T1000 (cell line): ENCODE measurements at regions not wholly inside any gene's neighbourhood (a gene's known extent, or its start where the extent isn't known, plus 50 kb on each side); places are given as distances from the start of the nearest gene placed in this dataset.
"Not testable (repeated sequence)": the region's sequence is repeated elsewhere in the genome, so short reads cannot be mapped to it uniquely, and the experiment has no call there.

ENCODE experiments used
- DNase-seq: peaks from one replicate; lab custom pipeline; 2025; ENCODE audit warnings: mixed read lengths; lab: John Stamatoyannopoulos, UW

- DNase-seq = no peak
Observed at GRCh38 chr1:30148676-30149075, 574.7 kb downstream of the MATN1 start.

DNA sequence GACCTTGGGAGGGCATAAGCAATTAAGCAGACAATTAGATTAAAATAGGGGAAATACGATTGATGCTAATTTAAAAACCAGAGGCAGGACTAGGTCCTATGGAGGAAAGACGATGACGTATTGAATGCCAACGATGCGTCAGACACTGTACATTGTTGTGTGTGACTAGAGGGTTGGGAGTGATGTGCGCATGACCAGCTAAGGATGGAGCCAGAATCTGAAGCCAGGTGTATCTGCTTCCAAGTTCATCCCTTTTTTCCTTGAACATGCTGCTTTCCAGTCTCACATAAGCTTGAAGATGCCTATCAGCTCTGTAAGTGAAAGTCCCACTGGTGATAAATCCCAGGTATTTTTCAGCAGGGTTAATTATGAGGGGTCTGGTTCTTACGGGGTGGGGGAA is 576.2 kb downstream of the MATN1 start:
- no peak for DNase-seq

GRCh38 chr1:30146448-30146847 is 576.9 kb downstream of the MATN1 start:
- DNase-seq = no peak

DNA sequence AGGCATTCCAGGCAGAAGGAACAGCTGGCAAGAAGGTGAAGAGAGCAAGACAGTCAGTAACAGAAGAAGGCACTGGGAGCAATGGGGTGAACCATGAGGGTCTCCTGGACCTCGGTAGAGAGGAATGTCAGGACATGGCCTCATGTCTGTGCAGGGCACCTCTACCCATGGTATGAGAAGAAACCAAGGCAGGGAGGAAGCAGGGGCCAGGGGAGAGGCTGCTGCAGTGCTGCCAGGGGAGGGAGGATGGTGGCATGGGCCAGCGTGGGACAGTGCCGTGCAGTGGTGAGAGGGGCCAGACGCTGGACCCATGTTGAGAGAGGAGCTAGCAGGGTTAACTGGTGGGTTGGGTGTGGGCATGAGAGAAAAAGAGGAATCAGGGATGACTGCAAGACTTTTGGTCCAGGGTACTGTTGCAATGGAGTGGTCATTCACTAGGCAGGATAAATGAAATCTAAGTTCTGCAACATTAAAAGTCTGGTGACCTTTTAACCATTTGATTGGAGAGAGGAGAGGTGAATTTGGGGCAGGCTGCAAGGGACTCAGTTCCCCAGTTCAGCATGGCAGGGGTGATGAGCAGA is 577.6 kb downstream of the MATN1 start:
- DNase-seq = no peak

DNA sequence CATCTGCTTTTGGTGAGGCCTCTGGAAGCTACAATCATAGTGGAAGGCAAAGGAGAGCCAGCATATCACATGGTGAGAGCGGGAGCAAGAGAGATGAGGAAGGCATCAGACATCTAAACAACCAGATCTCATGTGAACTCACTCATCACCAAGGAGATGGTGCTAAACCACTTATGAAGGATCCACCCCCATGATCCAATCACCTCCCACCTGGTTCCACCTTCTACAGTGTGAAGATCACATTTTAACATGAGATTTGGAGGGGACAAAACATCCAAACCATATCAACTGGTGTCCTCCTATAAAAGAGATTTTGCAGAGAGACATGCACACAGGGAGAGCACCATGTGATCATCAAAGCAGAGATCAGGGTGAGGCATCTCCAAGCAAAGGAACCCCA is 578.6 kb downstream of the MATN1 start:
- DNase-seq = no peak

DNA sequence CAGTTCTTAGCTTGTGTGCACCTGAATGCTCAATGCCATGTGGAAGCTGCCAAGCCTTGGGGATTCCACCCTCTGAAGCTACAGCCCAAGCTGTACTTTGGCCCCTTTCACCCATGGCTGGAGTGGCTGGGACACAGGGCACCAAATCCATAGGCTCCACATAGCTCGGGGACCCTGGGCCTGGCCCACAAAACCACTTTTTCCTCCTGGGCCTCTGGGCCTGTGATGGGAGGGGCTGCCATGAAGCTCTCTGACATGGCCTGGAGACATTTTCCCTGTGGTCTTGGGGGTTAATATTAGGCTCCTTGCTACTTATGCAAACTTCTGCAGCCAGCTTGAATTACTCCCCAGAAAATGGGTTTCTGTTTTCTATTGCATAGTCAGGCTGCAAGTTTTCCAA is 579.9 kb downstream of the MATN1 start:
- DNase-seq = no peak

- DNase-seq = no peak
Observed at GRCh38 chr1:30140566-30140965, 582.8 kb downstream of the MATN1 start.

- no peak for DNase-seq
Observed at GRCh38 chr1:30138891-30139290, 584.5 kb downstream of the MATN1 start.

GRCh38 chr1:30137001-30137400 is 586.4 kb downstream of the MATN1 start:
- DNase-seq = no peak

DNA sequence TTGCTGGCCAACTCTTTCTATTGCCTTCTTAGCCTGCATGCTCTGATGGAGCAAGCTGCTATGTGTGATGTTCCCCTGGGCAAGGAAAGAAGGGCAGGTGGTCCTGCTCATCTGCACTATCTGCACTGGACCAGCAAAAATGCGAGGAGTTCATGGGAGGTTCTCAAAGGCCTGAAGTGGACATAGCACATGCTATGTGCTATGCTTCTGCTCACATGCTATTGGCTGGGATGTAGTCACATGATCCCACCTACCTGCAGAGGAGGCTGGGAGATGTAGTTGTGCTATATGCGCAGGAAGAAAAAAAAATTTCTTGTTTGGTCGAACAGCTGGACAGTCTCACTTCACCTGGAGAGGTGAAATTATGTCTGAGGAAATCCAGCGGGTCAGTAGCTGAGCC is 587.7 kb downstream of the MATN1 start:
- no peak for DNase-seq

DNA sequence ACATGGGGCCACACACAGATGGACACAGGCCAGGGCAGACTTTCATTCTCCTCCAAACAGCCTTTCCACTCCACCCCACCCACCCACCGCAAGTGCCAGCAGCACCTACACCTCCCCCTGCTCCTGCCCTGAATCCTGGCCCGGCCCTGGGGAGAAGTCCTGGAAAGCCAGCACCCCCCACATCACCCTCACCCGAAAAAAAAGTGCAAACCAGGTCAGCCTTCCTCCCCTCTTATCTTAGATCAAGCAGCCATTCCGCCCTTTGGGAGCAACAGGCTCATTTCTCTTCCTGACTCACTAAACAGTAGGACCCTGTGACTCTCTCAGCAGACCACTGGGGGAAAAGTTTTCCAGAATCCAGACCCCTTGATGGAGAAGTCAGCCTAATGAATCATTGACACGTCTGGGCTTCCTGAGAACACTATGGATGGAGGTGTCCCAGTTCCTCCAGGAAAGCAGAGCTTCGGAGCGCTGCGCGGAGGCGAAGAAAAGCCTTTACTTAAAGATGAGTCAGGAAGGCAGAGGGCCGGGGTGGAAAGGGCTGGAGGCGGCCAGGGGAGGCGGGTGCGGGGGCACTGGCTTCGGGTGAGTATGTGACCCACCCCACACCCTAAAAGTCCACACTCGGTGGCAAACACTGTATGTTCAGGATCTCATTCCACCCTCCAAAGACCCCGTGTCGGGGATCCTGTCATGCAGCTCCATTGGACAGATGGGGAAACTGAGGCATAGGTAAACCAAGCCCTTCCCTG is 588.7 kb downstream of the MATN1 start:
- no peak for DNase-seq

GRCh38 chr1:30133414-30134055 is 589.9 kb downstream of the MATN1 start:
- DNase-seq = no peak

DNA sequence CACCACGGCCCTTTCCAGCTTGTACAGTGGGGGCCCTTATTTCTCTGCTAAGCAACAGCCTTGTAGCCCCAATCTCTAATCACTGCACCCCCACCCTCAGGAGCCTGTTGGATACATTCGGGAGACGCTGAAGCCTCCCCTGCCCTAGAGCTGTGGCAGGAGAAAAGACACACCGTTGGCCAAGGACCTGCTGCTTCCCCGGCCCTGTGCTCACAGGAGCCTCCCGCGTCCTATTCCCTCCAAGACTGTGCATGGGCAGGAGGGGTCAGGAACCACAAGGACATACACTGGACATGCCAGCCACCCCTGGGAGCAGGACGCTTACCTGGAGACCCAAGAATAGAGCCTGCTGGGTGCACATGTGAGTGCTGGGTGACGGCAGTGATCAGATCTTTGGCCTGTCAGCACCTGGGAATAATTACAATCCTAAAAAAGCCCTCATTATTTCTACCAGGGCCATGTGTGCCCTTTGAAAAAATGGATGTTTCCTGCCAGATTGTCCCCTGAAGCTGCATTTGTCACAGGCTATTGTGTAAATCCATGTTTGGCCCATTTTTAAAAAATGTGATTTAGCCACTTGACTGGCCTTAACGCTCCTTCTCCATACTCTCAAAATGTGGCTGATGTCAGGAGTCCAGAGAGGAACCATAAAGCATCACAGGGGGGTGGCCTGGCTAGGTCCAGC is 590.6 kb downstream of the MATN1 start:
- DNase-seq = no peak

GRCh38 chr1:30130566-30130965 is 592.8 kb downstream of the MATN1 start:
- DNase-seq = not testable (repeated sequence)

DNA sequence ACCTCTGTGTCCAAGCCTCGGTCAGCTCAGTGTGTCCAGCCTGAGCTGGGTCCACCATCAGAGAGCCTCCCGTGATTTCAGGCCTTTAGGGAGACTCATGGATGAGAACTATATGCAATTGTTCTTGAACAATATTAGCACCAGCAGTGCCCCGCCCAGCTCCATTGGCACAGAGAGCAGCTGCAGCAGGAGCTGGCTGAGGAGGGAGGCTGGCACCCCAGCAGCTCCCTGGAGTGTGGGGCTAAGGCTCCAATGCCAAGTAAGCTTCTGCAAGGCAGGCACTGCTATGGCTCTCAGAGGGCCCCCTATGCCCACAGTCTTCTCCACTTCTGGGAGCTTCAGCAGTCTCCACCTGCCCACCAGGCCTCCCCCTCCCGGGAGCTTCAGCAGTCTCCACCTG is 593.3 kb downstream of the MATN1 start:
- DNase-seq = no peak

GRCh38 chr1:30129421-30130055 is 593.8 kb downstream of the MATN1 start:
- no peak for DNase-seq

GRCh38 chr1:30129001-30129408 is 594.4 kb downstream of the MATN1 start:
- no peak for DNase-seq

DNA sequence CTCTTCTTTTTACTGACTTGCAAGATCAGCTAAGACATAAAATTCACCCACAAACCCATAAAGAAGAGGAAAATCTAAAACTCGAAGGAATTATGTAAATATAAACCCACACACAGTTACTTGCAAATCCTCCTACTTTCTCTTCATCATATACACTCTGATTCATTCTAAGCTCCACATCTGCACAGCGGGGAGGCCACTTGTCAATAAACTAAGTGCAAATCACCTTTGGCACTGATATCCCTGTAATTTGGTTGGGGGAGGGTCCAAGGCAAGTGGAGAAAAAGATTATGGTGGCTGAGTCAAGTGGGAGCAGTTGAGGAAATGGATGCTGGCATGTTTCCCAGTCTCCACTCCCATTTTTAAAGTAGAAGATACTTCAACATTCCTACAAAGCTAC is 596.5 kb downstream of the MATN1 start:
- no peak for DNase-seq

DNA sequence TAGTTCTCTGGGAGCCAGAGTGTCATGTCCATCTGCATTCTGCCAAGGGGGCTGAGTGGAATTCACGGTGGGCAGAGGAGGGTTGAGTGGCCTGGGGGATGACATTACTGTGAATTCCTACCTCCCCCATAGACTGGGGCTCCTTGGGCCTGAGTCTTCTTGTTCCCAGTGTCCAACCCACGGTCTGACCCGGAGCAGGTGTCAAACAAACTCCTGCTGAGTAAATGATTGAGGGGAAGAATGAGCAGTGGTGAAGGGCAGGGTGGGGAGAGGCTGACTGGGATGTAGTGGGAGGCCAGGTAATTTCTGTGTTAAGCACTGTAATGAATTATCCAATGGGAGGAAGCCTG is 597.6 kb downstream of the MATN1 start:
- no peak for DNase-seq

DNA sequence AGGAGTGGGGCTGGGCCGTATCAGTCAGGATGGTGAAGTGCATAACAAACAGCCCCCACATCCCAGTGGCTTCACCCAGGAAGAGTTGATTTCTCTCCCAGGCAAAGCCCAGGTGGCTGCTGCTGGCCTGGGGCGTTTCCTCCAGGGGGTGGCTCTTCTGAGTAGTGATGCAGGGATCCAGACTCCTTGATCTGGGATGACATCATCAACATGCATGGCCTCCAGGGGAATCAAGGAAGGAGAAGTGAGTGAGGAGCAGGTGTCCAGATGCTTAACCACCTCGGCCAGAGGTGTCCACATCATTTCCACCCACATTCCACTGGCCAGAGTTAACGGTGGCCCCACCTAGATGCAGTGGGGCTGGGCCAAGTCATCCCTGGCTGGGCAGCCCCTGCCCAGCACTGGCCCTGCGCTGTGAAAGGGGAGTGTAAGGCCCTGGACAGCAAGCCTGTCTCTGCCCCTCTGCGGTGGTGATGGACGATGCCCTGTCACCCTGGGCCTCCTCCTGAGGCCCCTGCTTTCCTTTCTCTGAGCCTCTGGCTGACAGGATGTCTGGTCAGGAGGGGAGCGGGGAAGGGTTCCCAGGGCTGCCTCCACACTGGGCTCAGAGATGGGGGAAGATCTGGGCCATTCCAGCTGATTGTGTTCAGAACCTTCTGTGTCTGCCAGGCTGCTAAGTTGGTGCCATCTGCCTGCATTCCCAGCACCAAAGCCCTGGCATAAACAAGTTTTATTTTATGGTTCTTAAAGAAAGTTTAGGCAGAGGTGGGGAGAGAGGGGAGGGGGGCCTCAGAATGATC is 598.2 kb downstream of the MATN1 start:
- no peak for DNase-seq

GRCh38 chr1:30123896-30124295 is 599.5 kb downstream of the MATN1 start:
- no peak for DNase-seq

DNA sequence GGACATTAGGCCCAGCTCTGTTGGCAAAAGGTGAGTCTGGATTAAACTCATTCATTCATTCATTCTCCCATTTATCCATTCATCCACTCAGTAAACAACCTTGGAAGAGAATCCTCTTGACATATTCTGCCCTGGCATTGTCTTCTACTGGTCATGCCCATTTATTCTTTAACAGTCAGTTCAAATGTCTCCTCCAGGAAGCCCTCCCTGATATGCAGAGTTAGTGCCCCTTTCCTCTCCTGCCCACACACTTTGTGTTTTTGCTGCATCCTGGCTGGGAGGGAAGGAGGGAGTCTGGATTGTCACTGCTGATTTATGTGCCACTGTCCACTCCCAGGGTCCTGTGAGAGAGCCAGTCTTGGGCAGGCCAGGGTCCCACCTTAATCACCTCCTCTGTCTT is 600.3 kb downstream of the MATN1 start:
- DNase-seq = no peak
